Effector CD8-positive, alpha-beta T cell (primary cell): ENCODE measurements at regions not wholly inside any gene's neighbourhood (a gene's known extent, or its start where the extent isn't known, plus 50 kb on each side); places are given as distances from the start of the nearest gene placed in this dataset.

Source experiments
- DNase-seq: peaks from one replicate; lab custom pipeline; 2025; lab: John Stamatoyannopoulos, UW

DNA sequence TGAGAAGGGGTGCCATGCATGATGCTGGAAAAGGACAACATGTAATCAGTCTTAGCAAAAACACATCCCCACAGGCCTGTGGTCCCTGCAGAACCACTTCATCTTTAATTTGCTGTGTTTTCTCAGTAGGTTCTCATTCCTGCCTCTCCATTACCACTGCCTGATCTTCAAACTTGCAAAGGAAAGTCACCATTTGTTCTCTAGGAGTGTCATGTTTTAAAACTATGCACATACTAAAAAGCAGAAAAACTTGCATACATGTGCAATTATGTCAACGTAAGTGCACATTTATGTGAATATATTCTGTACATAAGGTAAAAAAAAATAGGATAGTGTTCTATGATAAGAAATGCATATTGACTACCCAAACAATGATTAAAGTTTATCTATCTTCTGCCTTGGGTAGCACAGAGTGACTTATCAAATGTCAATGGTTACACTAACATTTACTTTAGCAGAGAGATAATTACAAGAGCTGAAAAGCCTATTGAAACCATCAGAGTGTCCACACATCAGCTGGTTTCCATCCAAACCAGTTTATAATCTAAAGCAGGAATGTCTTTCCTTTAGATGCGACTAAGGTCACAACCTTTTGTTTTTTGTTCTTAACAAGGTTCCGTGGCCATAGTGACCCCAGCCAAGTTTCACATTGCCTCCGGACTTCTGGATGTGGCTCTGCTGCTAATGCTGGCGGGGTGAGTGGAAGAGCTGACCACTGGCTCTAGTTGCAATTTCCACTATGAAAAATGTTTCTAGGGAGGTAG lies 58.7 kb upstream of the RMDN2 start:
- no peak for DNase-seq

DNA sequence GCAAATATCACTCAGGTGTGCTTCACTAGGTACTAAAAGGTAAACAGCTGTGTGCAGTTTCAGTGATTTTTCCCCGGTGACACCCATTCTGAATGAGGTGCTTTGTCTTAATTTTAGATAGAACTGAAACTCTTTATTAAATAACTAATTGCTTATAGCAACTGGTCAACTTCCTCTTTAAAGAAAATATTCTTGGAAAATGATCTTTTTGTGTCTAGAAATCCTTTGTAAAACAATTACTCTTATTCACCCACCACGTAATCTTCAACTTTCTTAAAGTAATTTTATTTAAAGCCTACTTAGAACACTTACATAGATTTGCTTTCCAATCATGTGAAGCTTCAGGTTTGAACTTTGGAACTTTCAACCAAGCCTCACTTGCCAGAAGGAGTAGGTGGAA lies 57.9 kb upstream of the RMDN2 start:
- no peak for DNase-seq

DNA sequence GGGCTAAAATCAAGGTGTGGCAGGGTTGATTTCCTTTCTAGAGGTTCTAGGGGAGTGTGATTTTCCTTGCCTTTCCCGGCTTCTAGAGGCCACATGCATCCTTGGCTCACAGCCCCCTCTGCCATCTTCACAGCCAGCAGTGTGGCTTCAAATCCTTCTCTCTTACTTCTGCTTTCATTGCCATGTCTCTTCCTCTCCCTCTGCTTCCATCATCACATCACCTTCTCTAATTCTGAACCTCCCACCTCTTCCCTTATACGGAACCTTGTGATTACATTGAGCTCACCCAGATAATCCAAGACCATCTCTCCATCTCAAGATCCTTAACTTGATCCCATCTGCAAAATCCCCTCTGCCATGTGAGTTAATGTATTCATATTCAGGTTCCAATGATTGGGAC lies 56.2 kb upstream of the RMDN2 start:
- DNase-seq, result no peak

DNA sequence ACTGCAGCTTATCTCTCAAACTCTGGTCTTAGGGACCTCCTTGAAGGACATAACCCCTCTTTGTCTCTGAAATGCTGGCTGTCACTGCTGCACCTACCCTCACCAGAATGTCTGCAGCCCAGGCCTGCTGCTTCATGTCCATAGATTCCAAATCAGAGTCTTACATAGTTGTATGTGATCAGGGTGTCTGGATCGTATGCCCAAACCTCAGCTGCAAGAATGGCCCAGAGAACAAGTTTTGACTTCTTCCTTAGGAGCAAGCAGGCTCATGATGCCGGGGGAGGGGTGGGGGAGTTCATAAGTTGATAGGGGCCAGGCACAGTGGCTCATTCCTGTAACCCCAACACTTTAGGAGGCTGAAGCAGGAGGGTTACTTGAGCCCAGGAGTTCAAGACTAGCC lies 55.8 kb upstream of the RMDN2 start:
- DNase-seq, result no peak

DNA sequence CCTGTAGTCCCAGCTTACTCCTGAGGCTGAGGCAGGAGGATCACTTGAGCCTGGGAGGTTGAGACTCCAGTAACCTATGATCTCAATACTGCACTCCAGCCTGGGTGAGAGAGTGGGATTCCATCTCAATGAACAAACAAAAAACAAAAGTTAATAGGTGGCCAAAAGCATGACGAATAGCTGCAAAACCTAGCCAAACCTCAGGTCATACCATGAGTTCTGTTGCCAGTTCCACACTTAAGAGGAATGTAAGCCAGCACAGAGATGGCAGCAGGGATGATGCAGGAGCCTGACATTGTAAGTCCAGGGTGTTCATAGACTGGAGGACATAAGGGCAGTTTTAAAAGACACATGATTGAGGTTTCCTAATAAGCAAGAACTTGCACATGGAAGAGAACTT lies 55.3 kb upstream of the RMDN2 start:
- no peak for DNase-seq

DNA sequence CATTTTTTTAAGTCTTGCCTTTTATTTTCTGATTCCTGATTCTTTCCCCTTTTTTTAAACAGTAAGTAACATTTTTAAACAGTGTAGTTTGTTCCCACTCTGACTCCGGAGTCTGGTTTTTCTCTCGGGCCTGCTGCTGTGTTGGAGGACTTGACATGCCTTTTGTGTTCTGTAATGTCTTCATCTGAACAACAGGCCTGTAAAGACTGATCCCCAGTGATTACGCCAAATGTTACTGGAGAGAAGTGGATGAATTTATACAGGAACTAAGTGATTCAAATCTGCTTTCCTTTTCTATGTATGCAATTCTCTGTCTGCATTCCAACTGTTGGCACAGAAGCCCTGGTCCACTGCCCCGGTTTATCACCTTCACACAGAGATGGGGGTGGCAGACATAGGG lies 54.3 kb upstream of the RMDN2 start:
- no peak for DNase-seq

DNA sequence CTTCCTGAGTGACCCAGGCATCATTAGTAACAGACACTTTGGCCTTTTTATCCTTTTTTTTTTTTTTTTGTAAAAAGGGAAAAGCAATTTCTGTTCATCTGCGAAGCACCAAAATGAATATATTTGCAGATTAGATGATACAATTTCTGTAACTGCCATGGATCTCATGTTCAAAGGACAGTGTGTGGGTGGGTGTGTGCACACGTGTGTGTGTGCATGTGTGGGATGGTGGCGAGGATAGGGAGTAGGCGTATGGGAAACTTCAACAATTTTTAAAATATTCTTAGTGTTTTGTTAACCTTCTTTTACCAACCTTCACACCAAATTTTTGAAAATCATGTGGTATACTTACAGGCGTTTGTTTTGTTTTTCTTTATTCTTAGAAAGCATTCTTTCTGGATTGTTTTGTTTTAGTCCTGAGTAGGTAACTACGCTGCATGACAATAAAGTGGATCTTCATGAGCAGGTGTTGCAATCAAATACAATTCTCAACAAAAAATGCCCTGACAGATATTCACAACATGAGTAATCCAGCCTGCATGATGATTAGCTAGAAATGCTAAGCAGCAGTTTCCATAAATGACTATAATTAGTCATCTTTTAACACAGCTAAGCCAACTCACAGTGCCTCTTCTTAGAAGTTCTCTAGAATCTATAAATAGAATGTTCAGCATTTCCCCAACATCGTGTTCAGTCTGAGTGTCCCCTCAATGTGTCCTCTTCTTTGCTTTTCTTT lies 53.5 kb upstream of the RMDN2 start:
- DNase-seq, result no peak

DNA sequence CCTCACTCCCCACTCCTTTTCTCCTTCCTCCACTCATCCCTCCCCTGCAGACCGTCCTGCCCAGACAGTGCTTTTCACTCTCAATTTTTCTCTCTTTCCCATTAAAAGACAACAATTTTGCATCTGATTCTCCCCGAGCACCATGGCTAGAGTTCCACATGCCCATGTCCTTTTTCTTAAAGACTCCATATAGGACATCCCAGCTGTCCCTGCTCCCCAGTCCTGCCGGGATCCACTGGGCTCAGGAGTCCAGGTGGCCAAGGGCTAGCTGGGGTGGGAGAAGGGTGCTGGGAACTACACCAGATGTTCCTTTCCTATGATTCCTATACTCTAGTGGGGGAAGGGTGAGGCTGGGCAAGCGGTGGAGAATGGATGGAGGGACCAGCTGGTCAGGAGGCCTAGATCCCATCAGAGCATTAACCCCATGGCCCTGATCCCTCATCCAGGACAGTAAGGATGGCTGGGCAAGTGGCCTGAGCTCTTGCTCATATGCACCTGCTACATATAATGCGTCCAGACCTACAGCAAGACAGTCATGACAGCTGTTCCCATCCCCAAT lies 52.8 kb upstream of the RMDN2 start:
- DNase-seq, result no peak

DNA sequence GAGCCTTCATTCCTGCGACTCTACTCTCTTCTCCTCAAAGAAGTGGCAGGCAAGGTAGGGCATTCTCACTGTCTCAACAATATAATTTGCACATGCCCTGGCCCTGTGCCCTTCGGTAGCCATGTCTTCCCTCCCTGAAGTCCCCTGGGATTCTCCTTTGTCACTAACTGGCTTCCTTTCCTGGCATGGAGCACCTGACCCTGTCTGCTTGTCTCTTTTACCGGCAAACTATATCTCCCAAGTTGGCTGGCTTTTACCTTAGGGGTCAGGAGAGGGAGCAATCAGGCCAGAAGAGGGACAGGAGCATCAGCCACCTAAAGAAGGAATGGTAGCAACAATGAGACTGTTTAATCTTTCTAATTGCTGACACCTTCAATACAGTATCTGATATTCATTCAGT lies 51.9 kb upstream of the RMDN2 start:
- DNase-seq, result no peak

DNA sequence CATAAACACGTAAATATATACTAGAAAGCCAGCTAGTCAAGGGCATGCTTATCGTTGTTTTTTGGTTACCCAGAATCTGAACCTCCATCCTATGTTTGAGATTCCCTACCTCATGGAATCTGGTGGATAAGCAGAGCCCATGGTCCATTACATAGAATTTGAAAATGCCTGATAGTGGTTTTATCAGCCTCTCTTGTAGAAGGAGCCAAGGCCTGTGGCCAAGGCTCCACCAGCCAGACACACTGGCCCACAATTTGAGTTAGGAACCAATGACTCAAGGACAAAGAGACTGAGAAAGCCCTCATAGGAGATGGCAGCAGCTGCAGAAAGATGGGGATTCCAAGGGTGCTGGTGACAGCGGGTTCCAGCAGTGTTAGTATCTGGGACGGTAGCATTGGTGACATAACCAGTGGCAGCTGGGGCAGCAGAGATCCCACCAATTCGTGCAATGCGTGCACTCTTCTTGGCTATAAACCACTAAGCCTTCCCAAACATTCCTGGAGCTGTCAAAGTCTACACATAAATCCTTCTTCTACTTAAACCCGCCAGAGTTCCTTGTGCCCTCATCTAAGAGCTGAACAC lies 51.2 kb upstream of the RMDN2 start:
- DNase-seq, result no peak

DNA sequence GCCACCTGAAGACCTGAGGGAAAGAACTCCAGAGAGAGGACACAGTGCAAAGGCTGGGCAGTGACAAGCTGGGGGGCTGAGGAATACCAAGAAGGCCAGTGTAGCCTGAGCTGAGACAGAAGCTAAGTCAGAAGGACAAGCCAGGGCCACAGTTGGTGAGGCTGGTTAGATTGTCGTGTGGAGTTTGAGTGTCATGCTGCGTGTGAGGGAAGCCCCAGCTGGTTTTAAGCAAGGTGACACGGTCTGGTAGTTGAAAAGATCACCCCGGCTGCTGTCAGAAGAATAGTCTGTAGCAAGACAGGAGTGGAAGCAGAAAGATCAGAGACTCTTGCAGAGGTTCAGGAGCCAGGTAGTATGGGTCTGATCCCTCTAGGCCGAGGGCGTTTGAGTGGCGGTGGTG lies 50.6 kb upstream of the RMDN2 start:
- DNase-seq, result no peak
